Thymus (tissue), 11 donors: ENCODE measurements at regions not wholly inside any gene's neighbourhood (a gene's known extent, or its start where the extent isn't known, plus 50 kb on each side); places are given as distances from the start of the nearest gene placed in this dataset.

Experiments used
- DNase-seq, 9 donors: peaks; one replicate each; pipeline ENCODE4 v3.0.0-alpha.2; 2013; ENCODE audit warnings: low spot score in 9 of 9, low read depth in 6 of 9, missing footprints in 1 of 9
- H3K27ac ChIP-seq, 2 donors: one replicate each; pipeline ENCODE4 v1.5.1; 2013; ENCODE audit warnings: control low read depth in 1 of 2, low read depth in 1 of 2, low read length in 1 of 2, mild to moderate bottlenecking in 1 of 2, moderate library complexity in 1 of 2
- H3K27me3 ChIP-seq, 2 donors: one replicate each; pipeline ENCODE4 v1.5.1; 2013; ENCODE audit warnings: low read length in 1 of 2; ENCODE audit not compliant: control insufficient read depth in 2 of 2, insufficient read depth in 1 of 2
- H3K36me3 ChIP-seq, 2 donors: one replicate each; pipeline ENCODE4 v1.5.1; 2013; ENCODE audit warnings: low read length in 1 of 2, mild to moderate bottlenecking in 1 of 2, moderate library complexity in 1 of 2; ENCODE audit not compliant: control insufficient read depth in 2 of 2, insufficient read depth in 2 of 2
- H3K4me1 ChIP-seq, 2 donors: one replicate each; pipeline ENCODE4 v1.5.1; 2013; ENCODE audit warnings: low read length in 2 of 2; ENCODE audit not compliant: control insufficient read depth in 2 of 2, insufficient read depth in 2 of 2
- H3K4me3 ChIP-seq, 2 donors: one replicate each; pipeline ENCODE4 v1.5.1; 2013; ENCODE audit warnings: low read length in 2 of 2, control low read depth in 1 of 2, mild to moderate bottlenecking in 1 of 2
- H3K9me3 ChIP-seq, 2 donors: one replicate each; pipeline ENCODE4 v1.5.1; 2013; ENCODE audit warnings: low read length in 1 of 2, mild to moderate bottlenecking in 1 of 2; ENCODE audit not compliant: control insufficient read depth in 2 of 2, insufficient read depth in 1 of 2
- WGBS: extraction: QIAGEN DNeasy Blood & Tissue Kit; methylation state at CpG from one replicate; pipeline ENCODE4 v1.1.7; 2013; 5-methylcytosine and 5-hydroxymethylcytosine counted together
- donor health status: healthy.

DNA sequence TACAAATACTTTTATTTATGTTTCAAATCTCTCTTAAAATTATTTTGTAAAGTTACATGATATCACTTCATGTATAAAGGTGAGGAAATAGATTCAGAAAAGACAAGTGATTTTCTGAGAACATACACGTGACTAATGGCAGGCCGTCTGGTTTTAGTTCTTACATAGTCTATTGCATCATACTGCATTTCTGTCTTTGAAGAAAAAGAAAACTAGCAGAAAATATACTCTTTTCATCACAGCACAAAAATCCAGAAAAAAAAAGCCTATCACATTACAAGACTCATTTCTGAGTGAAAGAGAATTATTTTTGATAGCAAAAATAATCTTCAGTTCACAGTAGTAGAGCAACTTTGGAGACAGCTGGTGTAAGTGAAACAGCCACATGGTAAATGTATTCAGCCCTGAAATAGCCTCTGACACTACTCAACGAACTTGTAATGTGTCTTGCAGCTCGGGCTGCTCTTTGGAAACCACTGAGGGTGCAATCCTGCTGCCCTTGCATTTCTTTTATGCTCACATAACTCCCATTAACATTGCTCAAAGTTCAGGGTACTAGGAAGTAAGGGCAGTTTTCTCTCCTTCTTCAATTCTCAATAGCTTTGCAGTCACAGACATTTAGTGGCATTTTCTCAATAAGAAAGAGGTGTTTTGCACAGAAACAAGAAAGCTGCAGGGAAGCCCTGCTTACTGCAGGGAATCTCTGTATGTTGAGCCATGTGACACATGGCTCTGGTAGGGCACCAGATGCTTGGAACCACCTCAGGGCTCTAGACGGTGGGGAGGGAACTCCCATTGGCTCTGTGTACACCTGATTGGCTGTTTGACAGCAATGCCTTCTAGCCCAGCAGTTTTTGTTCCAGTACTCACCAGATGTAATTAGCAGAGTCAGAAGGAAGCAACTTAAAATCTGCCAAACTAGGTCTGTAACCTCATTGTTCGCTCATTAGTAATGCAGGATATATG, 845.3 kb upstream of the PTPRD start:
- DNase-seq = no peak
- whole genome bisulfite sequencing = 65% methylated on average over 6 of the region's 6 CpGs
- Histone ChIP-seq H3K4me3 (no peak overlapping the region), H3K27me3 (no peaks in the 10 kb centered on the region), H3K27ac (no peak overlapping the region), H3K36me3 (no peaks in the 10 kb centered on the region), H3K4me1 (no peaks in the 10 kb centered on the region), H3K9me3 (no peaks in the 10 kb centered on the region)

DNA sequence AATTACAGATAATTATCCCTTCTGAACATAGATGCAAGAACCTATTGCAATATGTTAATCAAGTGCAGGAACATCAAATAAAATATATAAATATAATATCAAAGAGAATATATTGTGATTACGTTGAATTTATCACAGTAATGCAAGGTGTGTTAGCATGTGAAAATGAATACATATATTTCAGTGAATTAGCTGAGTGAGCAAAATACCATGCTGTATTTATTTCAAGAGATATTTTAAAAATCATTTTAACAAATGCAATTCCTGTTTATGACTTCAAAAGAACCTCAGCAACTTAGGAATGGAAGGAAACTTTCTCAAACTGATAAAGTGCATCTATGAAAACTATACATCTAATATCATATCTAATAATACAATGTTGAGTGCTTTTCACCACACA, 856.9 kb upstream of the PTPRD start:
- no peak for DNase-seq
- no peak overlapping the region for H3K27ac ChIP-seq
- H3K36me3 ChIP-seq = no peaks in the 10 kb centered on the region
- no peaks in the 10 kb centered on the region for H3K4me1 ChIP-seq
- WGBS = 97% methylated on average over 1 of the region's 1 CpG
- peaks cover 1 to 12% of the 10 kb centered on the region in 2 donors for H3K9me3 ChIP-seq
- H3K27me3 ChIP-seq = no peaks in the 10 kb centered on the region
- H3K4me3 ChIP-seq = no peak overlapping the region

DNA sequence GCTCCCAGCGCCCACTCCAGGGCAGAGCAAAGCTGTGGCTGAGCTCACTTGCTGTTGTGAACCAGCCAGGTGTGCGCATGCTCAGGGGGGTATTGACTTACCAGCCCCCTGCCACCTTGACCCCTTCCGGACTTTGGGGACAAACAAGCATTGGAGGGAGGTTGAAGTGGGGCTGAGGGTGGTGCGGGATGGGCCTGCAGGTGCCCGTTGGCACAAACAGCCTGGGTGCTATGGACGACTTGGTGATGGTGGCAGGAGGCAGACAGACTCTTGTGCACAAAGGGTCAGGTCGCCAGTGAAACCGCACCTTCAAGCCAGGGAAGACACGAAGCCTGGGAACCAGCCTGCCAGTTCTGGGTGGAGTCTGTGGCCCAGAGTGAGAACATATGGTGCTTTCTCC, 858.5 kb upstream of the PTPRD start:
- Histone ChIP-seq H3K9me3 (peaks cover 1 to 12% of the 10 kb centered on the region in 2 donors), H3K27ac (no peak overlapping the region), H3K27me3 (no peaks in the 10 kb centered on the region), H3K36me3 (no peaks in the 10 kb centered on the region), H3K4me1 (no peaks in the 10 kb centered on the region), H3K4me3 (no peak overlapping the region)
- WGBS = 93% methylated on average over 9 of the region's 9 CpGs
- DNase-seq = no peak

DNA sequence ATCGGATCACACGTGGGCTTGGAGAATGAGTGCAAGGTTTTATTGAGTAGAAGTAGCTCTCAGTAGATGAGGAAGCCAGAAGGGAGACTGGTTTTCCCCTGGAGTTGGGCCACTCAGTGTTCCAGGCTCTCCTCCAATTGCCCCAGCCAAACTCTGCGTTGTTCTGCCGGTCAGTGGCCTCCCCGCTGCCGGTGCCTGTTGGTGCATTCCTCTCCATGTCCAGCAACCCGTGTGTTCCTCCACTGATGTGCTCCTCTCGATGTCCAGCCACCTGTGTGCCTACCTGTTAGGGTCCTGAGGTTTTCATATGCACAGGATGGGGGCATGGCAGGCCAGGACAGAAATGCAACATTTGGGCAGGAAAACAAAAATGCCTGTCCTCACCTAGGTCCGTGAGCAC, 888.0 kb upstream of the PTPRD start:
- no peak overlapping the region for H3K27ac ChIP-seq
- no peaks in the 10 kb centered on the region for H3K27me3 ChIP-seq
- H3K36me3 ChIP-seq = no peaks in the 10 kb centered on the region
- 94% methylated on average over 9 of the region's 9 CpGs for WGBS
- H3K4me1 ChIP-seq = no peaks in the 10 kb centered on the region
- H3K9me3 ChIP-seq = peaks cover 0 to 9% of the 10 kb centered on the region in 2 donors
- no peak for DNase-seq
- H3K4me3 ChIP-seq = no peak overlapping the region

DNA sequence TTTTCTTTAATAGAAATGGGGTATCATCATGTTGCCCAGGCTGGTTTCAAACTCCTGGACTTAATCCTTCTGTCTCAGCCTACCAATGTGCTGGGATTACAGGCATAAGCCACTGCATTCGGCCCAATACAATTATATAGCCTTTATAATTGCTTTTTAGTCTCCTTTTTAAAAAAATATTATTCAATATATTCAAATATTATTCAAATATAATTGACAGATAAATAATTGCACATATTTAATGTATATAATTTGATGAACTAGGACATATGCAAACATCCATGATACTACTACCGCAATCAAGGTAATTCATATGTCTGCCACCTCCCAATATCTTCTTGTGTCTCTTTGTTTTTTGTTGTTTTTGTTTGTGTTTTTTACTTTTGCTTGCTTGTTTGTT, 894.2 kb upstream of the PTPRD start:
- no peak for DNase-seq
- no peaks in the 10 kb centered on the region for H3K36me3 ChIP-seq
- H3K4me1 ChIP-seq = no peaks in the 10 kb centered on the region
- no peaks in the 10 kb centered on the region for H3K9me3 ChIP-seq
- H3K27me3 ChIP-seq = no peaks in the 10 kb centered on the region
- H3K4me3 ChIP-seq = no peak overlapping the region
- WGBS = 84% methylated on average over 2 of the region's 2 CpGs
- no peak overlapping the region for H3K27ac ChIP-seq

DNA sequence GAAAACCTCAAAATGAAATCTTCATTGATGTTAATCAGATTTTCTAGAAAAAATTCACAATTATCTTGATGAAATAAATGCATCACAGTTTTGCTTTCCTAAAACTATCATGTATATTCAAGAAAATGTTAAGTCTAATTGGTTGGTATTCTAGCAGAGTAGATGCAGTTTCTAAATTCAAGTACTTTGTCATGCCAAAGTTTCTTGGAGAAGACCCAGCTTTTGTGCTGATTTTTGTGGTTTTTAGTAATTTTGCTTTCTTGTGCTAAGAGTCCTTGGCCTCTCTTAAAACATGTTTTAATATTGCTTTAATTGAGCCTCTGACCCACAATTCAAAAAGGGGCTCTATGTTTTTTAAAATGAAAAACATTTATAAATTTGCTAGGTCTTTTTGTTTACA, 924.8 kb upstream of the PTPRD start:
- no peak overlapping the region for H3K4me3 ChIP-seq
- no peaks in the 10 kb centered on the region for H3K4me1 ChIP-seq
- no peaks in the 10 kb centered on the region for H3K9me3 ChIP-seq
- H3K27me3 ChIP-seq = no peaks in the 10 kb centered on the region
- DNase-seq = no peak
- H3K36me3 ChIP-seq = no peaks in the 10 kb centered on the region
- H3K27ac ChIP-seq = no peak overlapping the region

DNA sequence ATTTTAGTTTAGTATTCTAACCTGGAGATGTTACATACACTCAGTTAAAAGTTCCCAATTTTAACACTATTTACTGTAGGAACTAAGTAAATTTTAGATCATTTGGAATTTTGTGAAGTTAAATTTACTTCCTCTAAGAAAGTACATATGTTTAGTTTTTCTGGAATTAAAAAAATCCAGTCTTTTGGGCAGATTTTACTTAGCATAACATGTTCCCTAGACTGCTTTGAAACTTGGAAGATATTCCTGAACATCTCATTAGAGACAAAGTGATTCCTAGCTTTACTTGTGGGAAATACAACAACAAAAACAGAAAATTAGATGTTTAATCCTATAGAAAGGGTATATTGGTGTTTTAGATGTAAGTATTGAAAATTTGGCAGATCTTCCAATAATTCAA, 930.0 kb upstream of the PTPRD start:
- Histone ChIP-seq H3K36me3 (no peaks in the 10 kb centered on the region), H3K4me3 (no peak overlapping the region), H3K27ac (no peak overlapping the region), H3K27me3 (no peaks in the 10 kb centered on the region), H3K9me3 (no peaks in the 10 kb centered on the region), H3K4me1 (no peaks in the 10 kb centered on the region)
- no peak for DNase-seq

DNA sequence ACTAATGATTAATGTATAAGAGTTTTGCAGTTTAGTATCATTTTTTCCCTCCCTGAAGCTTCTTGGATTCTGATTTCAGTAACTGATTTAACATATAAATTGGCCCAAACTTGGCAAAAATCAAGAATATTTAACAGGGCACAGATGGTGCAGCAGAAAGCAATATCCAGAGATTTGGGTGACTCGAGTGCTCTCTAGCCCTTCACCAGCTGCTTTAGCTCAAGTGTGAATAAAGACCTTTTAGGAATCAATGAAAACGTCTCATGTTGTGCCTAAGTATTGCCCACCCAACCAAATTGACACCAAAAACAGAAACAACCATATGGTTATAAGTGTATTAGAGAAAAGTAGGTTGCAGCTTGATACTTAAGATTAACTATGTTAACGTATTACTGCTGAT, 933.4 kb upstream of the PTPRD start:
- H3K9me3 ChIP-seq = peaks cover 0 to 7% of the 10 kb centered on the region in 2 donors
- no peak overlapping the region for H3K27ac ChIP-seq
- no peaks in the 10 kb centered on the region for H3K27me3 ChIP-seq
- no peak for DNase-seq
- H3K36me3 ChIP-seq = no peaks in the 10 kb centered on the region
- no peaks in the 10 kb centered on the region for H3K4me1 ChIP-seq
- WGBS = 76% methylated on average over 3 of the region's 3 CpGs
- H3K4me3 ChIP-seq = no peak overlapping the region

DNA sequence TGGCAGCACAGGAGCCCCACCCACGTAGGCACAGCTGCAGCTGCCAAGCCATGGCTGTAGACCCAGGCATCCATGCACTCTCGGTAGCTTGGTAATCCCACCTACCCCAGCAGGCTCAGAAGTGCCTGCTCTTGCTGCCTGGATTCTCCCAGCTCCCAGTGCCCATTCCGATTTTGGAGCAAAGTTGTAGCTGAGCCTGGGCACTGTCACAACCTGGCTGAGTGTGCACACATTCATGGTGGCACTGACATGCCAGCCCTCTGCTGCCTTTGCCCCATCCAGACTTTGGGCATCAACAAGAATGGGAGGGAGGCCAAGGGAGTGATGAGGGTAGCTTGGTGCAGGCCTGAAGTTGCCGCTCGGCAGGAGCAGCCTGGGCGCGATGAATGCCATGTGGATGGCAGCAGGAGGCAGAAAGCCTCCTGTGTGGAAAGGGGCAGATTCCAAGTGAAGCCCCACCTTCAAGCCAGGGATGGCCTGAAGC, 936.6 kb upstream of the PTPRD start:
- H3K27ac ChIP-seq = no peak overlapping the region
- no peak overlapping the region for H3K4me3 ChIP-seq
- H3K4me1 ChIP-seq = no peaks in the 10 kb centered on the region
- H3K9me3 ChIP-seq = peaks cover 0 to 7% of the 10 kb centered on the region in 2 donors
- no peaks in the 10 kb centered on the region for H3K27me3 ChIP-seq
- 94% methylated on average over 7 of the region's 7 CpGs for WGBS
- DNase-seq = no peak
- H3K36me3 ChIP-seq = no peaks in the 10 kb centered on the region
